Colonic mucosa (tissue), 4 donors: ENCODE measurements at regions not wholly inside any gene's neighbourhood (a gene's known extent, or its start where the extent isn't known, plus 50 kb on each side); places are given as distances from the start of the nearest gene placed in this dataset.

ENCODE experiments used
- DNase-seq: peaks from one replicate; pipeline ENCODE4 v3.0.0-alpha.2; 2020
- H3K27ac ChIP-seq: fragments of 200-600 bp; one replicate; pipeline ENCODE4 v1.8.0; 2021
- H3K27me3 ChIP-seq: fragments of 200-600 bp; one replicate; pipeline ENCODE4 v1.8.0; 2021
- H3K36me3 ChIP-seq: fragments of 200-600 bp; one replicate; pipeline ENCODE4 v1.8.0; 2021
- H3K4me1 ChIP-seq: fragments of 200-600 bp; one replicate; pipeline ENCODE4 v1.8.0; 2021; ENCODE audit warnings: mild to moderate bottlenecking
- H3K4me3 ChIP-seq: fragments of 200-600 bp; one replicate; pipeline ENCODE4 v1.8.0; 2021
- H3K9ac ChIP-seq, 2 donors: one replicate each; pipeline ENCODE4 v1.7.0; 2013; ENCODE audit warnings: control low read depth in 2 of 2, low read depth in 2 of 2, low read length in 2 of 2
- H3K9me3 ChIP-seq: fragments of 200-600 bp; one replicate; pipeline ENCODE4 v1.8.0; 2021
- intact Hi-C: fragments of 100-400 bp; cut with DNase I; formaldehyde crosslinking; loops from one replicate; pipeline ENCODE4 v1.14.1; 2022
- TF ChIP-seq, protein P1 (sequence below): fragments of 200-600 bp; IDR thresholded peaks from one replicate; pipeline ENCODE4 v1.8.0; 2022; ENCODE audit warnings: antibody characterized with exemption, mild to moderate bottlenecking
- donor health status: healthy.
- donor health status: DM: no; HTN: no; CAD: no.
- donor health status: DM: no; HTN: no; CAD: no.

DNA sequence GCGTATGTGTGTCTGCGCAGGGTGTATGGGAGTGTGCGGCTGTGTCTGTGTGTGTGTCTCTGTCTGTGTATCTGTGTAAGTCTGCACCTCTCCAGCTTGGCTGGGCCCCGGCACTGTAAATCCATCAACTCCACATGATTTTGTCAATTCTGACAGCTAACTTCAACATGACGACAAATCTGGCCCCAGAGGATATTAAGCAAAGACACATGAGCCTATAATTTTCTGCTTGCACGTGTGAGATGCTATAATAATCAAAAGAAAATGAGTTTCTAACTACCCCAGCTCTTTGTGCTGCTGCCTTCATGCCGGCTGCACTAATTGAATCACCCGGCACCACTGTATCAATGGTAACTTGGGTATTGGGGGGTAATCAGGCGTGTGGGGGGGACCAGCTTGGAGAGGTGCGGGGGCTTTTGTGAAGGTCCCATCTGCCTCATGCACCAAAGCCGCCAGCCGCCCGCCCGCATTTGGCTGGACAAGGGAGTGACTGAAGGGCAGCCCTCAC lies 57.6 kb upstream of the LHX1 start:
- TF ChIP-seq, protein P1, sequence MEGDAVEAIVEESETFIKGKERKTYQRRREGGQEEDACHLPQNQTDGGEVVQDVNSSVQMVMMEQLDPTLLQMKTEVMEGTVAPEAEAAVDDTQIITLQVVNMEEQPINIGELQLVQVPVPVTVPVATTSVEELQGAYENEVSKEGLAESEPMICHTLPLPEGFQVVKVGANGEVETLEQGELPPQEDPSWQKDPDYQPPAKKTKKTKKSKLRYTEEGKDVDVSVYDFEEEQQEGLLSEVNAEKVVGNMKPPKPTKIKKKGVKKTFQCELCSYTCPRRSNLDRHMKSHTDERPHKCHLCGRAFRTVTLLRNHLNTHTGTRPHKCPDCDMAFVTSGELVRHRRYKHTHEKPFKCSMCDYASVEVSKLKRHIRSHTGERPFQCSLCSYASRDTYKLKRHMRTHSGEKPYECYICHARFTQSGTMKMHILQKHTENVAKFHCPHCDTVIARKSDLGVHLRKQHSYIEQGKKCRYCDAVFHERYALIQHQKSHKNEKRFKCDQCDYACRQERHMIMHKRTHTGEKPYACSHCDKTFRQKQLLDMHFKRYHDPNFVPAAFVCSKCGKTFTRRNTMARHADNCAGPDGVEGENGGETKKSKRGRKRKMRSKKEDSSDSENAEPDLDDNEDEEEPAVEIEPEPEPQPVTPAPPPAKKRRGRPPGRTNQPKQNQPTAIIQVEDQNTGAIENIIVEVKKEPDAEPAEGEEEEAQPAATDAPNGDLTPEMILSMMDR = no peak
- no peak overlapping the region for H3K4me3 ChIP-seq
- H3K27me3 ChIP-seq = peaks cover 2% of the 10 kb centered on the region
- no peak overlapping the region for H3K27ac ChIP-seq
- no peaks in the 10 kb centered on the region for H3K9me3 ChIP-seq
- no peaks in the 10 kb centered on the region for H3K36me3 ChIP-seq
- H3K9ac ChIP-seq = no peak overlapping the region
- H3K4me1 ChIP-seq = no peaks in the 10 kb centered on the region
- DNase-seq = no peak
- intact Hi-C loops = no loop called here

DNA sequence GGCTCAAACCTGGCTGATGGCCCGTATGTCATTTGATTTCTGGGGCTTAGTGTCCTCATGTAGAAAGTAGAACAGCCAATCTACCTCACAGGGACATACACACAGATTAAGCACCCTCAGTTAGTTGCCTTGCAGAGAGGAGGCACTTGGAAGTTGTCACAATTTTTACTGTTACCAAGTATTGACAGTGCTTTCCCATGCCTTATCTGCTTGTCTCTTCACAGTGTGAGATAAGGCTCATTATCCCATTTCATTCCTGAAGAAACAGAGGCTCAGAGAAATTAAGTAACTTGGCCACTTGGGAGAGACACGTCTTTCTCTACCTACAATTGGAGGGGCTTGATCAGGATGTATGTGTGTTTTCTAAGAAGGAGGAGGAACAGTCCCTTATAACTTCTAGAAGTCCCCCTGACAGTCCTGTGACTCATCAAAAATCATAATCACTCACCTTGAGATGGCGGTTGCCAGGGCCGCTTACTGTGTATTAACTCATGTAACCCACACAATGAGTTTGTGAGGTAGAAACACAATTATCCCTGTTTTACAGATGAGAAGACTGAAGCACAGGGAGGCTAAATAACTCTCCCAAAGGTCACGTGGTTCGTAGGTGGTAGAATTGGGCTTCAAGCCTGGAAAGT lies 56.9 kb upstream of the LHX1 start:
- no peak for DNase-seq
- no peaks in the 10 kb centered on the region for H3K36me3 ChIP-seq
- H3K4me3 ChIP-seq = no peak overlapping the region
- peaks cover 2% of the 10 kb centered on the region for H3K27me3 ChIP-seq
- H3K27ac ChIP-seq = no peak overlapping the region
- intact Hi-C loops = no loop called here
- H3K9me3 ChIP-seq = no peaks in the 10 kb centered on the region
- no peaks in the 10 kb centered on the region for H3K4me1 ChIP-seq
- no peak overlapping the region for H3K9ac ChIP-seq
- TF ChIP-seq, protein P1 = no peak

DNA sequence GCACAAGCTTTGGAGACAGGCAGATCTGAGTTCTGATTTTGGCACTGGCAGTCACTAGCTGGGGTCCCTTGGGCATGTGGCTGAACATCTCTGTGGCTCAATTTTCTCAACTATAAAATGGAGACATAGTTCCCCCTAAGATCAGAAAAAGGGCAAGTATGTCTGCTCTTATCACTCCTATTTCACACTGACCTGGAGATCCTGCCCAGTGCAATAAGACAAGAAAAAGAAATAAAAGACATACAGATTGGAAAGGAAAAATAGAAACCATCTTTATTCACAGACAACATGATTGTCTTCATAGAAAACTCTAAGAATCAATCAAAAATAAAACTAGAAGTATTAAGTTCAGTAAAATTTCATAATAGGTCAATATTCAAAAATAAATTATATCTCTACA lies 56.0 kb upstream of the LHX1 start:
- TF ChIP-seq, protein P1 = no peak
- intact Hi-C loops = no loop called here
- H3K27ac ChIP-seq = no peak overlapping the region
- no peak overlapping the region for H3K9ac ChIP-seq
- no peak for DNase-seq
- no peaks in the 10 kb centered on the region for H3K4me1 ChIP-seq
- H3K9me3 ChIP-seq = no peaks in the 10 kb centered on the region
- H3K36me3 ChIP-seq = no peaks in the 10 kb centered on the region
- H3K4me3 ChIP-seq = no peak overlapping the region
- H3K27me3 ChIP-seq = peaks cover 2% of the 10 kb centered on the region

DNA sequence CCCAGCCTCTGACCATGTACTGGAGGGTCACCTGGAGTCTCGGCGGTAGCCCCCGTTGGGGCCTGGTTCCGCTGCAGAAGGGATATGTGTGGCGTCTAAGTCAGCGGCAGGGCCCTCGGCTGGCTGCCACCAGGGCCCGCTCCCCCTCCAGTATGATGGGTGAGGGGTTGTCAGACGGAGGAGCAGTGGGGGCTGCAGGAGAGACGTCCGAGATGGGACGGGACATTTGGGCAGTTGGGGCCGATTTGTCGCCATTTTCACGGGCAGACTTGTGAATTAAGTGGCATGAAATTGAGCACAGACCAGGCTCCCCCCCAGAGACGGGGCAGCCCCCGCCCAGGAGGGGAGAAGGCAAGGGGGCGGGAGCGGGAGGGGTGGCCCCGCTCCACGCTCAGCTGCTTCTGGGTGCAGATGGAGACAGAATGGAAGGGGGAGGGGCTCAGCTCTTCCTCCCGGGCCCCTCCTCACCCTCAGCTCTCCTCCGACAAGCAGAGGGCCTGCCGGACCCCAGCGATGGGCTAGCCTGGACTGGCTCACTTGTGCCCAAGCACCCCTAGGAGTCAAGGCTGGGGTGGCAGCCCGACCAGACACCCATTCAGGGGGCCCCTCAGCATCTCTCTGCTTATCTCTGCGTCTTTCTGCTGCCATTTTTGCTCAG lies 52.7 kb upstream of the LHX1 start:
- no peak overlapping the region for H3K27ac ChIP-seq
- peaks cover 2% of the 10 kb centered on the region for H3K27me3 ChIP-seq
- no peaks in the 10 kb centered on the region for H3K9me3 ChIP-seq
- DNase-seq = no peak
- H3K9ac ChIP-seq = no peak overlapping the region
- TF ChIP-seq, protein P1 = no peak
- intact Hi-C loops = no loop called here
- no peak overlapping the region for H3K4me3 ChIP-seq
- no peaks in the 10 kb centered on the region for H3K36me3 ChIP-seq
- no peaks in the 10 kb centered on the region for H3K4me1 ChIP-seq

DNA sequence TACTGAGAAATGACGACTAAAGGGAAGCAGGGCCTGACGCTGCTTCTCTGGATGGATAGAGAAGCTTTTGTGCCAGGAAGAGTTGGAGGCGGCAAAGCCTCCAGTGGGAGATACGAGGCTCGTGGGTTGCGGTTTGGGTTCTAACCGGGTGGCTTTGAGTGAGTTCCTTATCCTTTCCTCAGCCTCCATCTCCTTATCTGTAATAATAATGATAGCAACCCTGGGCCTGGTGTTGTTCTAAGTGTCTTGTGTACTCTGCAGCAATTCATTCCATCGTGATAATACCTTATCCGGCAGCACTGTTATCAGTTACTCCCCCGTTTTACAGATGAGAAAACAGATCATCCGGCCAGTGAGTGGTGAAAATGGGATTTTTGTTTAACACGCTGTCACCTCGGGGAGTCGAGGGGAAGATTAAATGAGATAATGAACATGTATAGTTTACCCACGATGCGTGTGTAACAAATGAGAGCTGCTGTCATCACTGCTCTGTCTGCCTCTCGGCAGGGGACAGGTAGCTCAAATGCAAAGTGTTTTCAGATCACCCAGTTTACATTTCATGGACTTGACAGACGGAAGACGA lies 52.0 kb upstream of the LHX1 start:
- intact Hi-C loops = no loop called here
- TF ChIP-seq, protein P1 = no peak
- peaks cover 2% of the 10 kb centered on the region for H3K27me3 ChIP-seq

More for the DNA sequence above, 52.0 kb upstream of the LHX1 start:
- Histone ChIP-seq H3K9me3 (no peaks in the 10 kb centered on the region), H3K27ac (no peak overlapping the region), H3K4me1 (no peaks in the 10 kb centered on the region), H3K4me3 (no peak overlapping the region), H3K36me3 (no peaks in the 10 kb centered on the region), H3K9ac (no peak overlapping the region)
- DNase-seq = no peak
